ENCODE measurements at regions not wholly inside any gene's neighbourhood (a gene's known extent, or its start where the extent isn't known, plus 50 kb on each side); places are given as distances from the start of the nearest gene placed in this dataset.

GRCh38 chr10:65325913-65326312, 1599.9 kb upstream of the LRRTM3 start:
- no peak for ATAC-seq
- TF ChIP-seq RARB (CRISPR knock-in tag; IDR thresholded peaks at IDR 0.05) (no peak), CSDC2 (CRISPR knock-in tag; IDR thresholded peaks at IDR 0.05) (no peak), BACH2 (CRISPR knock-in tag; IDR thresholded peaks at IDR 0.05; ENCODE audit: borderline replicate concordance) (no peak), ZNF565 (CRISPR knock-in tag; conservative IDR thresholded peaks at IDR 0.05; ENCODE audit: low read depth) (no peak), PPARA (CRISPR knock-in tag; IDR thresholded peaks at IDR 0.05; ENCODE audit: borderline replicate concordance) (no peak), ZNF70 (CRISPR knock-in tag; IDR thresholded peaks at IDR 0.05) (no peak), ZFP30 (CRISPR knock-in tag; IDR thresholded peaks at IDR 0.05) (no peak), CSRNP3 (CRISPR knock-in tag; IDR thresholded peaks at IDR 0.05) (no peak), ISL1 (CRISPR knock-in tag; IDR thresholded peaks at IDR 0.05) (no peak), ZC3H10 (CRISPR knock-in tag; IDR thresholded peaks at IDR 0.05) (no peak), CREB5 (CRISPR knock-in tag; IDR thresholded peaks at IDR 0.05; ENCODE audit: low read depth) (no peak), ESRRG (CRISPR knock-in tag; IDR thresholded peaks at IDR 0.05) (no peak), ZFP3 (CRISPR knock-in tag; IDR thresholded peaks at IDR 0.05) (no peak), ARNTL (CRISPR knock-in tag; IDR thresholded peaks at IDR 0.05; ENCODE audit: borderline replicate concordance, low read depth) (no peak)

- no peak for TF ChIP-seq ZNF8 (CRISPR knock-in tag; IDR thresholded peaks at IDR 0.05)
- TF ChIP-seq PATZ1 (CRISPR knock-in tag; IDR thresholded peaks at IDR 0.05; ENCODE audit: borderline replicate concordance): no peak
- no peak for TF ChIP-seq ARNTL (CRISPR knock-in tag; IDR thresholded peaks at IDR 0.05; ENCODE audit: borderline replicate concordance, low read depth)
- no peak for TF ChIP-seq POU6F1 (CRISPR knock-in tag; IDR thresholded peaks at IDR 0.05; ENCODE audit: borderline replicate concordance, low read depth)
- no peak for TF ChIP-seq SNAI2 (CRISPR knock-in tag; IDR thresholded peaks at IDR 0.05)
- TF ChIP-seq TOX (CRISPR knock-in tag; IDR thresholded peaks at IDR 0.05; ENCODE audit: borderline replicate concordance): no peak
- no peak for TF ChIP-seq CSDC2 (CRISPR knock-in tag; IDR thresholded peaks at IDR 0.05)
- TF ChIP-seq ESRRG (CRISPR knock-in tag; IDR thresholded peaks at IDR 0.05): no peak
- TF ChIP-seq ZNF70 (CRISPR knock-in tag; IDR thresholded peaks at IDR 0.05): no peak
- TF ChIP-seq ISL1 (CRISPR knock-in tag; IDR thresholded peaks at IDR 0.05): no peak
- no peak for TF ChIP-seq ZFP3 (CRISPR knock-in tag; IDR thresholded peaks at IDR 0.05)
- no peak for TF ChIP-seq TCF4 (CRISPR knock-in tag; IDR thresholded peaks at IDR 0.05; ENCODE audit: borderline replicate concordance)
- no peak for ATAC-seq
Measured at GRCh38 chr10:65328486-65328885, 1597.3 kb upstream of the LRRTM3 start.

GRCh38 chr10:65335311-65335710, 1590.5 kb upstream of the LRRTM3 start:
- no peak for ATAC-seq
- no peak for TF ChIP-seq CREB5 (CRISPR knock-in tag; IDR thresholded peaks at IDR 0.05; ENCODE audit: low read depth)
- no peak for TF ChIP-seq ZFP3 (CRISPR knock-in tag; IDR thresholded peaks at IDR 0.05)
- TF ChIP-seq CSDC2 (CRISPR knock-in tag; IDR thresholded peaks at IDR 0.05): no peak
- no peak for TF ChIP-seq ESRRG (CRISPR knock-in tag; IDR thresholded peaks at IDR 0.05)
- no peak for TF ChIP-seq ZNF8 (CRISPR knock-in tag; IDR thresholded peaks at IDR 0.05)
- no peak for TF ChIP-seq TSHZ2 (CRISPR knock-in tag; IDR thresholded peaks at IDR 0.05)
- no peak for TF ChIP-seq TCF4 (CRISPR knock-in tag; IDR thresholded peaks at IDR 0.05; ENCODE audit: borderline replicate concordance)
- no peak for TF ChIP-seq BACH2 (CRISPR knock-in tag; IDR thresholded peaks at IDR 0.05; ENCODE audit: borderline replicate concordance)
- TF ChIP-seq RARB (CRISPR knock-in tag; IDR thresholded peaks at IDR 0.05): no peak
- TF ChIP-seq ZFP30 (CRISPR knock-in tag; IDR thresholded peaks at IDR 0.05): no peak
- TF ChIP-seq OSR1 (CRISPR knock-in tag; IDR thresholded peaks at IDR 0.05): no peak
- no peak for TF ChIP-seq ISL1 (CRISPR knock-in tag; IDR thresholded peaks at IDR 0.05)
- no peak for TF ChIP-seq GLIS3 (CRISPR knock-in tag; IDR thresholded peaks at IDR 0.05)
- TF ChIP-seq ARNTL (CRISPR knock-in tag; IDR thresholded peaks at IDR 0.05; ENCODE audit: borderline replicate concordance, low read depth): no peak
- no peak for TF ChIP-seq ZNF565 (CRISPR knock-in tag; conservative IDR thresholded peaks at IDR 0.05; ENCODE audit: low read depth)
- TF ChIP-seq TOX (CRISPR knock-in tag; IDR thresholded peaks at IDR 0.05; ENCODE audit: borderline replicate concordance): no peak
- no peak for TF ChIP-seq PPARA (CRISPR knock-in tag; IDR thresholded peaks at IDR 0.05; ENCODE audit: borderline replicate concordance)
- TF ChIP-seq POU6F1 (CRISPR knock-in tag; IDR thresholded peaks at IDR 0.05; ENCODE audit: borderline replicate concordance, low read depth): no peak
